K562 (cell line): ENCODE measurements at regions not wholly inside any gene's neighbourhood (a gene's known extent, or its start where the extent isn't known, plus 50 kb on each side); places are given as distances from the start of the nearest gene placed in this dataset.

Experiments used
- CAMTA2 ChIP-seq: fragments of 250-450 bp; sonication (Bioruptor Pico); conservative IDR thresholded peaks from 2 replicates; pipeline ENCODE4 v1.5.1; 2022
- CGGBP1 ChIP-seq: fragments of 250-450 bp; sonication (Bioruptor Pico); IDR thresholded peaks from 2 replicates; pipeline ENCODE4 v1.9.0; 2021; ENCODE audit warnings: mild to moderate bottlenecking
- CREB3 ChIP-seq: fragments of 450-650 bp; conservative IDR thresholded peaks from 2 replicates; pipeline ENCODE4 v1.6.1; 2016; ENCODE audit warnings: missing genetic modification characterization, low read depth, mild to moderate bottlenecking, missing compliant biosample characterization, moderate library complexity
- HDGF ChIP-seq: fragments of 450-650 bp; IDR thresholded peaks from 2 replicates; pipeline ENCODE4 v1.6.1; 2016
- KAT7 ChIP-seq: sonication (generic); formaldehyde crosslinking; IDR thresholded peaks from 2 replicates; pipeline ENCODE4 v1.8.0; 2022; ENCODE audit warnings: missing genetic modification reagents, mild to moderate bottlenecking, borderline replicate concordance
- MAFK ChIP-seq: IDR thresholded peaks from 2 replicates; pipeline ENCODE4 v1.6.1; 2011; ENCODE audit warnings: low read length, improper control_type of control experiment
- MEF2D ChIP-seq: conservative IDR thresholded peaks from 2 replicates; pipeline ENCODE4 v1.6.1; 2016; ENCODE audit warnings: low read depth, missing genetic modification characterization, missing compliant biosample characterization
- NCOA1 ChIP-seq: fragments of 450-650 bp; IDR thresholded peaks from 2 replicates; pipeline ENCODE4 v1.6.1; 2016; ENCODE audit warnings: low read depth
- NR3C1 ChIP-seq: sonication (generic); formaldehyde crosslinking; IDR thresholded peaks from 2 replicates; pipeline ENCODE4 v1.8.1; 2022; ENCODE audit warnings: missing genetic modification reagents
- RBM25 ChIP-seq: fragments of 200-400 bp; formaldehyde crosslinking; IDR thresholded peaks from 2 replicates; pipeline ENCODE4 v1.6.1; 2018; ENCODE audit warnings: low read length, low read depth, moderate library complexity; ENCODE audit not compliant: severe bottlenecking
- RREB1 ChIP-seq: fragments of 250-450 bp; sonication (Bioruptor Pico); IDR thresholded peaks from 2 replicates; pipeline ENCODE4 v1.4.0; 2020
- SRF ChIP-seq, 2 experiments: fragments of 250-450, 450-650 bp in 1 of 2; sonication (Bioruptor Pico) in 1 of 2; sonication (generic) in 1 of 2; formaldehyde crosslinking; IDR thresholded peaks; 2 replicates each; pipeline versions ENCODE4 v1.5.0 to v1.5.1; 2020 to 2022; ENCODE audit warnings: mild to moderate bottlenecking in 1 of 2, missing genetic modification reagents in 1 of 2
- TCF7 ChIP-seq: sonication (generic); IDR thresholded peaks from 2 replicates; pipeline ENCODE4 v1.6.1; 2016; ENCODE audit warnings: antibody characterized with exemption, borderline replicate concordance
- TEAD1 ChIP-seq, 2 experiments: fragments of 450-650 bp in 1 of 2; sonication (generic) in 1 of 2; formaldehyde crosslinking; IDR thresholded peaks; 2 replicates each; pipeline versions ENCODE4 v1.4.0 to v1.8.0; 2020 to 2022; ENCODE audit warnings: mild to moderate bottlenecking in 2 of 2, missing genetic modification reagents in 1 of 2
- THAP7 ChIP-seq: fragments of 250-450 bp; sonication (Bioruptor Pico); IDR thresholded peaks from 2 replicates; pipeline ENCODE4 v1.5.0; 2021
- ZBTB49 ChIP-seq: sonication (generic); formaldehyde crosslinking; IDR thresholded peaks from 2 replicates; pipeline ENCODE4 v1.8.0; 2022; ENCODE audit warnings: missing genetic modification reagents, mild to moderate bottlenecking, borderline replicate concordance
- ZNF12 ChIP-seq: sonication (generic); formaldehyde crosslinking; IDR thresholded peaks from 2 replicates; pipeline ENCODE4 v1.4.0; 2020; ENCODE audit warnings: mild to moderate bottlenecking, missing genetic modification reagents
- ZNF184 ChIP-seq: sonication (generic); formaldehyde crosslinking; IDR thresholded peaks from 2 replicates; pipeline ENCODE4 v1.5.0; 2020; ENCODE audit warnings: missing genetic modification reagents
- ZNF778 ChIP-seq: fragments of 450-650 bp; formaldehyde crosslinking; IDR thresholded peaks from 2 replicates; pipeline ENCODE4 v1.4.0; 2020; ENCODE audit warnings: mild to moderate bottlenecking, moderate library complexity

- peak; percentile 50; the same call in 1 of the 2 replicates for TF ChIP-seq CREB3 (tag)
- no peak for TF ChIP-seq MEF2D
- TF ChIP-seq NR3C1 (CRISPR knock-in tag): no peak
- peak; percentile 76 for TF ChIP-seq MAFK
- TF ChIP-seq ZNF184: no peak
- no peak for TF ChIP-seq SRF (CRISPR knock-in tag; IDR thresholded peaks at IDR 0.05)
- TF ChIP-seq HDGF: 0 out of 2 replicates have a peak, but pooled peaks have one; percentile 36
- no peak for TF ChIP-seq ZNF778 (CRISPR knock-in tag)
- no peak for TF ChIP-seq NCOA1
- TF ChIP-seq ZBTB49 (CRISPR knock-in tag): no peak
- no peak for TF ChIP-seq THAP7 (CRISPR knock-in tag)
- no peak for TF ChIP-seq KAT7 (CRISPR knock-in tag)
- no peak for TF ChIP-seq ZNF12
- TF ChIP-seq CGGBP1: no peak
- peak in 1 of 2 experiments; percentile 54; a peak in 1 of 4 replicates for TF ChIP-seq TEAD1 (CRISPR knock-in tag; IDR thresholded peaks at IDR 0.05)
- no peak for TF ChIP-seq RBM25
- TF ChIP-seq RREB1 (CRISPR knock-in tag): no peak
- TF ChIP-seq TCF7: no peak
- no peak for TF ChIP-seq CAMTA2 (CRISPR knock-in tag)
Observed at GRCh38 chr7:155206318-155207020, 91.2 kb upstream of the INSIG1 start (continued).
